ENCODE measurements at regions not wholly inside any gene's neighbourhood (a gene's known extent, or its start where the extent isn't known, plus 50 kb on each side); places are given as distances from the start of the nearest gene placed in this dataset.

- TF ChIP-seq TCF12 (IDR thresholded peaks at IDR 0.05; ENCODE audit: low read depth) (no peak), NFIC (IDR thresholded peaks at IDR 0.05) (no peak), YY1 (IDR thresholded peaks at IDR 0.05; ENCODE audit: low read depth) (no peak), RAD21 (IDR thresholded peaks at IDR 0.05; ENCODE audit: low read depth) (no peak), EP300 (IDR thresholded peaks at IDR 0.05; ENCODE audit: borderline replicate concordance) (no peak), REST (IDR thresholded peaks at IDR 0.05; ENCODE audit: low read depth) (no peak), TEAD4 (IDR thresholded peaks at IDR 0.05) (no peak), CREB1 (IDR thresholded peaks at IDR 0.05; ENCODE audit: low read depth) (no peak), USF1 (IDR thresholded peaks at IDR 0.05) (no peak), CEBPB (IDR thresholded peaks at IDR 0.05) (no peak)
These were observed 57.8 kb upstream of the BCAR3 start for GRCh38 chr1:93739472-93739871.

GRCh38 chr1:93738926-93739325, 57.3 kb upstream of the BCAR3 start:
- TF ChIP-seq RAD21 (IDR thresholded peaks at IDR 0.05; ENCODE audit: low read depth) (no peak), TEAD4 (IDR thresholded peaks at IDR 0.05) (no peak), FOXM1 (IDR thresholded peaks at IDR 0.05; ENCODE audit: borderline replicate concordance, low read depth) (no peak), CEBPB (IDR thresholded peaks at IDR 0.05) (no peak), TAF1 (IDR thresholded peaks at IDR 0.05; ENCODE audit: low read depth) (no peak), EGR1 (IDR thresholded peaks at IDR 0.05) (no peak), TCF12 (IDR thresholded peaks at IDR 0.05; ENCODE audit: low read depth) (no peak), YY1 (IDR thresholded peaks at IDR 0.05; ENCODE audit: low read depth) (no peak), ZBTB7A (IDR thresholded peaks at IDR 0.05; ENCODE audit: low read depth) (no peak)

- TF ChIP-seq TAF1 (IDR thresholded peaks at IDR 0.05; ENCODE audit: low read depth) (no peak), EP300 (IDR thresholded peaks at IDR 0.05; ENCODE audit: borderline replicate concordance) (peak; percentile 80), CREB1 (IDR thresholded peaks at IDR 0.05; ENCODE audit: low read depth) (no peak), REST (IDR thresholded peaks at IDR 0.05; ENCODE audit: low read depth) (no peak), RAD21 (IDR thresholded peaks at IDR 0.05; ENCODE audit: low read depth) (peak; percentile 19; the same call in 1 of the 2 replicates), EGR1 (IDR thresholded peaks at IDR 0.05) (no peak), CEBPB (IDR thresholded peaks at IDR 0.05) (no peak), USF1 (IDR thresholded peaks at IDR 0.05) (no peak), MAX (IDR thresholded peaks at IDR 0.05) (no peak), TCF12 (IDR thresholded peaks at IDR 0.05; ENCODE audit: low read depth) (peak; percentile 77), ZBTB7A (IDR thresholded peaks at IDR 0.05; ENCODE audit: low read depth) (no peak), FOXM1 (IDR thresholded peaks at IDR 0.05; ENCODE audit: borderline replicate concordance, low read depth) (peak; percentile 55; the same call in 1 of the 2 replicates), YY1 (IDR thresholded peaks at IDR 0.05; ENCODE audit: low read depth) (0 out of 2 replicates have a peak, but pooled peaks have one; percentile 26), TEAD4 (IDR thresholded peaks at IDR 0.05) (peak; percentile 64; the same call in 1 of the 2 replicates), NFIC (IDR thresholded peaks at IDR 0.05) (peak; percentile 85)
These were observed 56.5 kb upstream of the BCAR3 start for GRCh38 chr1:93738075-93738622.

GRCh38 chr1:93735722-93736121, 54.1 kb upstream of the BCAR3 start:
- TF ChIP-seq REST (IDR thresholded peaks at IDR 0.05; ENCODE audit: low read depth) (no peak), EGR1 (IDR thresholded peaks at IDR 0.05) (no peak), TAF1 (IDR thresholded peaks at IDR 0.05; ENCODE audit: low read depth) (no peak), YY1 (IDR thresholded peaks at IDR 0.05; ENCODE audit: low read depth) (no peak), NFIC (IDR thresholded peaks at IDR 0.05) (no peak), EP300 (IDR thresholded peaks at IDR 0.05; ENCODE audit: borderline replicate concordance) (no peak), CEBPB (IDR thresholded peaks at IDR 0.05) (no peak), RAD21 (IDR thresholded peaks at IDR 0.05; ENCODE audit: low read depth) (no peak), TCF12 (IDR thresholded peaks at IDR 0.05; ENCODE audit: low read depth) (no peak), CREB1 (IDR thresholded peaks at IDR 0.05; ENCODE audit: low read depth) (no peak), MAX (IDR thresholded peaks at IDR 0.05) (no peak), ZBTB7A (IDR thresholded peaks at IDR 0.05; ENCODE audit: low read depth) (no peak), FOXM1 (IDR thresholded peaks at IDR 0.05; ENCODE audit: borderline replicate concordance, low read depth) (no peak), USF1 (IDR thresholded peaks at IDR 0.05) (no peak), TEAD4 (IDR thresholded peaks at IDR 0.05) (no peak; the same call in 1 of the 2 replicates)
